Astrocyte of the cerebellum (primary cell): ENCODE measurements at regions not wholly inside any gene's neighbourhood (a gene's known extent, or its start where the extent isn't known, plus 50 kb on each side); places are given as distances from the start of the nearest gene placed in this dataset.

Experiments
- DNase-seq: peaks from one replicate; pipeline ENCODE4 v3.0.0-alpha.2; 2011; ENCODE audit warnings: low read depth
- H3K4me3 ChIP-seq: 2 replicates; pipeline ENCODE4 v1.5.1; 2011; ENCODE audit warnings: mild to moderate bottlenecking, low read depth, low read length, moderate library complexity
- CTCF ChIP-seq: IDR thresholded peaks from 2 replicates; pipeline ENCODE4 v1.5.1; 2012; ENCODE audit warnings: low read length, low read depth, moderate library complexity, mild to moderate bottlenecking; ENCODE audit errors: missing control alignments
- in situ Hi-C: cut with HindIII; loops from 2 replicates; pipeline ENCODE4 v1.10.0; 2017; ENCODE audit warnings: low sequenced_read_pairs

- TF ChIP-seq CTCF, result no peak
- in situ Hi-C loops, result no loop called here
- no peak overlapping the region for H3K4me3 ChIP-seq
- no peak for DNase-seq
Observed at GRCh38 chr13:28551498-28551895, 56.6 kb upstream of the FLT1 start.

GRCh38 chr13:28550721-28551497 is 56.0 kb upstream of the FLT1 start:
- no peak for TF ChIP-seq CTCF
- no peak overlapping the region for H3K4me3 ChIP-seq
- no peak for DNase-seq
- in situ Hi-C loops, result no loop called here

GRCh38 chr13:28550091-28550490 is 55.2 kb upstream of the FLT1 start:
- no peak for TF ChIP-seq CTCF
- DNase-seq, result no peak
- H3K4me3 ChIP-seq, result no peak overlapping the region
- in situ Hi-C loops, result no loop called here

GRCh38 chr13:28548872-28549271 is 53.9 kb upstream of the FLT1 start:
- no peak for DNase-seq
- no peak for TF ChIP-seq CTCF
- H3K4me3 ChIP-seq, result no peak overlapping the region
- in situ Hi-C loops, result no loop called here

GRCh38 chr13:28548468-28548867 is 53.5 kb upstream of the FLT1 start:
- no peak overlapping the region for H3K4me3 ChIP-seq
- in situ Hi-C loops, result no loop called here
- no peak for TF ChIP-seq CTCF
- DNase-seq, result no peak

GRCh38 chr13:28545583-28546333 is 50.8 kb upstream of the FLT1 start:
- no peak for DNase-seq
- in situ Hi-C loops, result no loop called here
- no peak overlapping the region for H3K4me3 ChIP-seq
- no peak for TF ChIP-seq CTCF
